IMR-90 (cell line): ENCODE measurements at regions not wholly inside any gene's neighbourhood (a gene's known extent, or its start where the extent isn't known, plus 50 kb on each side); places are given as distances from the start of the nearest gene placed in this dataset.

Experiments
- ATAC-seq: fragments of 200-7000 bp; cut with Tn5 transposase; 2 replicates; pipeline ENCODE4 v1.9.1; 2020; ENCODE audit warnings: low read depth, mild to moderate bottlenecking, moderate library complexity
- BruUV-seq: library from RNA; stranded (reverse); fragments of 400-500 nt; replicated peaks from 2 replicates; lab custom pipeline; 2021; lab: Mats Ljungman, UMichigan
- CTCF ChIA-PET: fragments of 300-600 bp; formaldehyde crosslinking; extraction: SDS; loops from one replicate; lab custom pipeline; 2021; ENCODE audit warnings: antibody characterized with exemption; lab: Yijun Ruan, JAX
- POLR2A ChIA-PET: fragments of 300-600 bp; sonication (Branson Sonifier 250); formaldehyde crosslinking; loops from one replicate; lab custom pipeline; 2022; ENCODE audit warnings: antibody characterized with exemption; ENCODE audit not compliant: unreplicated experiment; lab: Charles Lee
- DNase-seq: peaks from one replicate; pipeline ENCODE4 v3.0.0; 2013
- H2AFZ ChIP-seq: replicated peaks from 2 replicates; pipeline ENCODE3; 2013; ENCODE audit warnings: low read length, mild to moderate bottlenecking; ENCODE audit not compliant: poor library complexity
- H2AK5ac ChIP-seq: 2 replicates; pipeline ENCODE4 v1.6.1; 2013; ENCODE audit warnings: low read depth, low read length, inconsistent platforms
- H2AK9ac ChIP-seq: replicated peaks from 2 replicates; pipeline ENCODE3; 2013; ENCODE audit warnings: mild to moderate bottlenecking, low read depth, low read length, moderate library complexity; ENCODE audit not compliant: poor library complexity
- H2BK120ac ChIP-seq: 2 replicates; pipeline ENCODE4 v1.6.1; 2013; ENCODE audit warnings: low read depth, low read length, inconsistent platforms
- H2BK15ac ChIP-seq: 3 replicates; pipeline ENCODE4 v1.6.1; 2013; ENCODE audit warnings: low read depth, low read length, inconsistent platforms
- H2BK20ac ChIP-seq: 2 replicates; pipeline ENCODE4 v1.6.1; 2013; ENCODE audit warnings: low read depth, mild to moderate bottlenecking, inconsistent platforms, low read length, moderate library complexity
- H2BK5ac ChIP-seq: 2 replicates; pipeline ENCODE4 v1.6.1; 2013; ENCODE audit warnings: mild to moderate bottlenecking, low read depth, low read length, inconsistent platforms; ENCODE audit not compliant: poor library complexity, severe bottlenecking
- H3K14ac ChIP-seq: replicated peaks from 2 replicates; pipeline ENCODE4 v1.6.1; 2013; ENCODE audit warnings: low read depth, low read length, inconsistent platforms
- H3K18ac ChIP-seq: 2 replicates; pipeline ENCODE4 v1.6.1; 2013; ENCODE audit warnings: low read depth, low read length, control low read depth
- H3K23ac ChIP-seq: 2 replicates; pipeline ENCODE4 v1.6.1; 2013; ENCODE audit warnings: low read depth, low read length, inconsistent platforms
- H3K27ac ChIP-seq: 2 replicates; pipeline ENCODE4 v1.5.1; 2013; ENCODE audit warnings: mild to moderate bottlenecking, control low read depth, low read length; ENCODE audit not compliant: insufficient read depth
- H3K27me3 ChIP-seq: 2 replicates; pipeline ENCODE4 v1.6.1; 2013; ENCODE audit warnings: low read length; ENCODE audit not compliant: control insufficient read depth, insufficient read depth
- H3K36me3 ChIP-seq: 2 replicates; pipeline ENCODE4 v1.6.1; 2013; ENCODE audit warnings: low read length, mixed read lengths; ENCODE audit not compliant: control insufficient read depth, insufficient read depth
- H3K4ac ChIP-seq: 2 replicates; pipeline ENCODE4 v1.6.1; 2013; ENCODE audit warnings: low read depth, low read length, inconsistent platforms
- H3K4me1 ChIP-seq: 2 replicates; pipeline ENCODE4 v1.6.1; 2013; ENCODE audit warnings: low read length, mixed read lengths; ENCODE audit not compliant: control insufficient read depth, insufficient read depth
- H3K4me2 ChIP-seq: 2 replicates; pipeline ENCODE4 v1.6.1; 2013; ENCODE audit warnings: low read depth, mild to moderate bottlenecking, control low read depth, low read length, moderate library complexity
- H3K4me3 ChIP-seq: 2 replicates; pipeline ENCODE4 v1.5.1; 2013; ENCODE audit warnings: low read depth, mild to moderate bottlenecking, control low read depth, low read length, moderate library complexity; ENCODE audit not compliant: insufficient read depth
- H3K56ac ChIP-seq: 2 replicates; pipeline ENCODE4 v1.6.1; 2013; ENCODE audit warnings: low read length, inconsistent platforms; ENCODE audit not compliant: insufficient read depth; ENCODE audit errors: extremely low read depth
- H3K79me1 ChIP-seq, 2 experiments: 2 replicates each; pipeline ENCODE4 v1.6.1; 2013; ENCODE audit warnings: low read length in 2 of 2, inconsistent platforms in 1 of 2, low read depth in 1 of 2
- H3K9ac ChIP-seq: 2 replicates; pipeline ENCODE4 v1.6.1; 2013; ENCODE audit warnings: low read depth, low read length, control low read depth
- H3K9me1 ChIP-seq: 2 replicates; pipeline ENCODE4 v1.6.1; 2013; ENCODE audit warnings: low read length, inconsistent platforms; ENCODE audit not compliant: insufficient read depth
- H3K9me3 ChIP-seq: 2 replicates; pipeline ENCODE4 v1.6.1; 2013; ENCODE audit warnings: low read length; ENCODE audit not compliant: control insufficient read depth, insufficient read depth
- H4K20me1 ChIP-seq: 2 replicates; pipeline ENCODE4 v1.6.1; 2013; ENCODE audit warnings: low read length, inconsistent platforms; ENCODE audit not compliant: insufficient read depth
- H4K5ac ChIP-seq: 2 replicates; pipeline ENCODE4 v1.6.1; 2013; ENCODE audit warnings: mild to moderate bottlenecking, low read depth, low read length, control low read depth
- H4K8ac ChIP-seq, 2 experiments: 2 replicates each; pipeline ENCODE4 v1.6.1; 2013; ENCODE audit warnings: low read depth in 2 of 2, low read length in 2 of 2, control low read depth in 1 of 2, inconsistent platforms in 1 of 2
- H4K91ac ChIP-seq: 2 replicates; pipeline ENCODE4 v1.6.1; 2013; ENCODE audit warnings: low read depth, low read length, inconsistent platforms; ENCODE audit not compliant: insufficient read depth
- CEBPB ChIP-seq: IDR thresholded peaks from 2 replicates; pipeline ENCODE4 v1.6.1; 2012; ENCODE audit warnings: low read depth, low read length, improper control_type of control experiment
- RFX5 ChIP-seq: IDR thresholded peaks from 2 replicates; pipeline ENCODE4 v1.8.0; 2012; ENCODE audit warnings: low read depth, mild to moderate bottlenecking, low read length, moderate library complexity
- WGBS, 2 experiments: methylation state at CpG; one replicate each; pipeline versions ENCODE4 v1.1.5 to v1.1.7; 2013; ENCODE audit warnings: missing lambda C conversion rate in 2 of 2; ENCODE audit not compliant: insufficient read length in 1 of 2; ENCODE audit errors: extremely low coverage in 2 of 2; 5-methylcytosine and 5-hydroxymethylcytosine counted together
- dilution Hi-C: fragments of 300-500 bp; cut with HindIII; formaldehyde crosslinking; loops from one replicate; pipeline ENCODE4 v1.14.3; 2018; ENCODE audit warnings: low sequenced_read_pairs; ENCODE audit not compliant: unreplicated experiment
- in situ Hi-C: fragments of 300-500 bp; cut with MboI; formaldehyde crosslinking; loops from 3 replicates; pipeline ENCODE4 v1.14.3; 2019; ENCODE audit warnings: low sequenced_read_pairs, inconsistent platforms, mixed read lengths
- intact Hi-C: fragments of 100-400 bp; cut with micrococcal nuclease; formaldehyde crosslinking; loops from 2 replicates; pipeline ENCODE4 v1.10.0; 2022

- Histone ChIP-seq H3K36me3 (no peaks in the 10 kb centered on the region), H3K18ac (no peak overlapping the region), H2AK9ac (no peak overlapping the region), H3K9me3 (no peaks in the 10 kb centered on the region), H3K9me1 (no peaks in the 10 kb centered on the region), H3K27me3 (no peaks in the 10 kb centered on the region; the same call in 1 of the 2 replicates), H2AFZ (no peak overlapping the region), H3K79me1 (no peaks in the 10 kb centered on the region), H4K91ac (no peak overlapping the region), H3K4me2 (no peak overlapping the region), H3K4me3 (no peak overlapping the region), H3K9ac (no peak overlapping the region), H3K4me1 (no peaks in the 10 kb centered on the region; the same call in 1 of the 2 replicates), H3K23ac (no peak overlapping the region), H4K8ac (no peak overlapping the region), H2BK15ac (no peak overlapping the region), H3K4ac (no peak overlapping the region), H2AK5ac (no peak overlapping the region), H3K56ac (no peak overlapping the region), H2BK20ac (no peak overlapping the region), H4K20me1 (no peaks in the 10 kb centered on the region), H3K14ac (no peak overlapping the region), H2BK120ac (no peak overlapping the region), H3K27ac (no peak overlapping the region), H2BK5ac (no peak overlapping the region), H4K5ac (no peak overlapping the region)
- ChIA-PET CTCF (interaction anchor here (1.0 kb wide), 1 partner anchor 47 kb away, joined by 3 read pairs; no protein-coding TSS in a partner anchor), POLR2A (no interaction called here)
- DNase-seq (peak; percentile 28), ATAC-seq (no peak)
- intact Hi-C loops (loop anchor here (1.0 kb wide), 1 partner anchor 32 kb away; no protein-coding TSS in a partner anchor), dilution Hi-C loops (no loop called here), in situ Hi-C loops (no loop called here)
- no peak for TF ChIP-seq RFX5
- TF ChIP-seq CEBPB, result peak; percentile 61; the same call in 1 of the 2 replicates
- WGBS, 2 experiments, result no CpG with 5 or more reads among the region's 1 CpG
- BruUV-seq, result no TSS peak
These were observed 549.7 kb downstream of the CSNK1G3 start for GRCh38 chr5:124061663-124062062.
